Prostate gland (tissue), 2 donors: ENCODE measurements at regions not wholly inside any gene's neighbourhood (a gene's known extent, or its start where the extent isn't known, plus 50 kb on each side); places are given as distances from the start of the nearest gene placed in this dataset.

Experiments used
- POLR2AphosphoS5 ChIP-seq: sonication (generic); formaldehyde crosslinking; IDR thresholded peaks from one replicate; pipeline ENCODE4 v1.6.1; 2017; ENCODE audit warnings: antibody characterized with exemption
- TF ChIP-seq, protein P1 (sequence below), 4 experiments: fragments of 200-600 bp in 2 of 4; fragments of 450-650 bp in 2 of 4; sonication (generic) in 2 of 4; IDR thresholded peaks; 1 replicate in 3 of 4; 2 replicates in 1 of 4; pipeline ENCODE4 v1.5.1; 2016 to 2019; ENCODE audit warnings: antibody characterized with exemption in 4 of 4, mild to moderate bottlenecking in 2 of 4, moderate library complexity in 2 of 4

DNA sequence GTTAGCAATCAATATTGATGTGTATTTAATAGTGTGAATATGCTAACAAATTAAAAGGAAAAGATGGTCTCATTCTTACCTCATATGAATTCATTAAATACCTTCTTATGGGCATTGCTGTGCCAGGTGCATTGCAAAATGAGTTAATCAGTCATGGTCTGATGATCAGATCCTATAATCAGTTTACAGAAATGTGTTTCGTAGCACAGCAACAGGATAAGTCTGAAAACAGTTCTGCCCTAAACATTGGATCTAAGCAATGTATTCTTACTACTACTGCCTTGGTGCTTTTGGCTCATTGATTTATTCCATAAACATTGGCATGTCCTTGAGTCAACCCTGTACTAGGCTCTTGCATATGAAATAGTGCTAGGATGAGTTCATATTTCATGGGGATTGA is 417.0 kb upstream of the JAG1 start:
- TF ChIP-seq, protein P1, sequence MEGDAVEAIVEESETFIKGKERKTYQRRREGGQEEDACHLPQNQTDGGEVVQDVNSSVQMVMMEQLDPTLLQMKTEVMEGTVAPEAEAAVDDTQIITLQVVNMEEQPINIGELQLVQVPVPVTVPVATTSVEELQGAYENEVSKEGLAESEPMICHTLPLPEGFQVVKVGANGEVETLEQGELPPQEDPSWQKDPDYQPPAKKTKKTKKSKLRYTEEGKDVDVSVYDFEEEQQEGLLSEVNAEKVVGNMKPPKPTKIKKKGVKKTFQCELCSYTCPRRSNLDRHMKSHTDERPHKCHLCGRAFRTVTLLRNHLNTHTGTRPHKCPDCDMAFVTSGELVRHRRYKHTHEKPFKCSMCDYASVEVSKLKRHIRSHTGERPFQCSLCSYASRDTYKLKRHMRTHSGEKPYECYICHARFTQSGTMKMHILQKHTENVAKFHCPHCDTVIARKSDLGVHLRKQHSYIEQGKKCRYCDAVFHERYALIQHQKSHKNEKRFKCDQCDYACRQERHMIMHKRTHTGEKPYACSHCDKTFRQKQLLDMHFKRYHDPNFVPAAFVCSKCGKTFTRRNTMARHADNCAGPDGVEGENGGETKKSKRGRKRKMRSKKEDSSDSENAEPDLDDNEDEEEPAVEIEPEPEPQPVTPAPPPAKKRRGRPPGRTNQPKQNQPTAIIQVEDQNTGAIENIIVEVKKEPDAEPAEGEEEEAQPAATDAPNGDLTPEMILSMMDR (IDR thresholded peaks at IDR 0.05), result no peak
- TF ChIP-seq POLR2AphosphoS5, result no peak
